ENCODE measurements at regions not wholly inside any gene's neighbourhood (a gene's known extent, or its start where the extent isn't known, plus 50 kb on each side); places are given as distances from the start of the nearest gene placed in this dataset.

DNA sequence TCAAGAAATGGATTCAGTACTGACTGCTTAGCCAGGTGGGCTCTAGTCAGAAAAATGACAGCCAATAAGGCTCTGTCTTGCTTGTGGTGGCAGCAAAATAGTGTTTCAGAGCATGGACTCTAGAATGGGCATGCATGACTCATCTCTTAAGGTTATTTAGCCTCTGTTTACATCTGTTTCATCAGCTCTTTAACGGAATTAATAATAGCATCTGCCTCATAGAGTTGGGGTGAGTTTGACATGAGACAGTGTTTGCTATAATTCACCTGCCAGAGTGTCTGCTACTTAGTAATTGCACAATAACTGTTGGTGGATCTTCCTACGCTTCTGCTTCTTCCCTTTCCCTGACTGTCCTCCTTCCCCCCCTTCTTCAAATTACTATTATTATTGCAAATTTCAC, 350.4 kb upstream of the SEMA6D start:
- DNase-seq (ENCODE audit: low spot score): no peak

DNA sequence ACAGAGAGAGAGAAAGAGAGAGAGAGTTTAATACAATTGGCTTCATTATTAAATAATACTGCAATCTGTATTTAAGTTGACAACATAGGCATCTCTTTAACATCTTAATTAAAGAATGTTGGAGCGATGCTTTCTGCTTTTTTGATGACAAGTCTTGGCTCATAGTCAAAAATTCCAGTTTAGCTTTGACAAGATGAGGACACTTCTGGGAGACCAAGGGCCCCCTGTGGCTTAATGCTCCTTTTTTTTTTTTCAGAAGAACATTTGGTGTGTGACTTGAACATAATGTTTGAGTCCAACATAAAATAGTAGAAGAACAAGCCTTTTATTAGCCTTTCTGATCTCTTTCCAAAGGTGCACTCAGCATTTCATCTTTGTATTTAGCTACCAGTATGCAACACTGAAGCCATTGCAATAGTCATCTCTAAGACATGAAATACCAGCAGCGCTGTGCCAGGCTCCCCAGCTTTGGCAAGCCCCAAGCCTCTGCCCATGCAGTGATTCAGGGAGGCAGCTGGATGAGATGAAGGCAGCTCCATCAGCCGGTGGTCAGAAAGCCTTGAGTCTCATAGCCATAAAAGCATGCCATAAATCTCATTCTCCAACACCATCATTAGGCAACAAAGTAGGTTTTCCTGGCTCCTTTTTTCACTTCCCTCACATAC, 349.4 kb upstream of the SEMA6D start:
- no peak for DNase-seq (ENCODE audit: low spot score)

DNA sequence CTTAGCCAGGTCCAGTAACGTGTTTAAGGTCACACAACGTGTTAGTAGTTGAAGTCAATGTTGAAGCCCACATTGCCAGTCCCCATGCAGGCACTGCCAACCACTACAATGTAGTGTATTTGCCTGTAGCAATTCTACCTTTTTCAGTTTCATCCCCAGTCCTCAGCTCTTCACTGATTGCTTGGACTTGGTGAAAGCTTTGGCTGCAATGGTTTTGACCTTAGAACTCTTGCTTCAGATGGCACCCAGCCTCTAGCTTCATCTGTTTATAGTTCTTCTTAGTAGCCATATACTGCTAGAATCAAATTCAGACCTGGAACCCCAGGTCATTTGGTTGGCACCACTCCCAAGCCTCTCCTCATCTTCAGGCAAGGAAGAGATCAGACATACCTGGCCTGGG, 345.4 kb upstream of the SEMA6D start:
- DNase-seq (ENCODE audit: low spot score): no peak

DNA sequence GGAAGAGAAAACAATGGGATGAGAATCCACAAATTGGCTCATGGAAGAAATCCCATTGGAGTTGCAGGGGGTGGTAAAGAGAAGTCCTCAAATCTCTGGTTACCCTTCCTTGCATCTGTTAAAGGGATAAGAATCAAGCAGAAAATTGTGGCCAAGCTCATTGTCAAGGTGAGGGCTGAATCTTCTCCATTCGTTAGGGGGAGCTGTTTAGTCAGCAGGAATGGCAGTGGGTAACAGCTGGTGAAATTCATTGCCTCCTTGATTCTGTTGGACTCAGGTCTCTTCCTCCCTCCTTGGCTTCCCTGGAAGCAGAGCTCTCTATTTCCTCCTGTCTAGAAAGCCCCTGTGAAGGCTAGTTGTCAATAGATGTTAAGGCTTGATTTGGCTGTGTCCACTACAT, 343.1 kb upstream of the SEMA6D start:
- DNase-seq (ENCODE audit: low spot score): peak; percentile 43

DNA sequence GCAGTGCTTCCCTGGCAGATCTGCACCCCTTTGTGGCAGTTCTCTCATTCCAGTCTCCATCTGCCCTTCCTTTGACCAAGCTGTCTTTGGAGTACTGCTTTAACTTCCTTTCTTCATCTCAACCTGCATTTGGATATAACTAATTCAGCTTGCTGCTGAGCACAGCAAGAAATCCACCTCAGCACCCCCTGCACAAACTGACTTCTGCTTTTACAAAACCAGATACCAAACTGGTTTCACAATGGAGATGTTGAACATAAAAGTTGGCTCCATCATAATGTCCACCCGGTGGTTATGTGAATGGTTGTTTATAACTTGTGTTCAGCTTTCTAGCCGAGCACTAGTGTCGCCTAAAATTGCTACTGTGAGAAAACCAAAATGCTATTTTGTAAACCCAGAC, 341.1 kb upstream of the SEMA6D start:
- DNase-seq (ENCODE audit: low spot score): no peak

DNA sequence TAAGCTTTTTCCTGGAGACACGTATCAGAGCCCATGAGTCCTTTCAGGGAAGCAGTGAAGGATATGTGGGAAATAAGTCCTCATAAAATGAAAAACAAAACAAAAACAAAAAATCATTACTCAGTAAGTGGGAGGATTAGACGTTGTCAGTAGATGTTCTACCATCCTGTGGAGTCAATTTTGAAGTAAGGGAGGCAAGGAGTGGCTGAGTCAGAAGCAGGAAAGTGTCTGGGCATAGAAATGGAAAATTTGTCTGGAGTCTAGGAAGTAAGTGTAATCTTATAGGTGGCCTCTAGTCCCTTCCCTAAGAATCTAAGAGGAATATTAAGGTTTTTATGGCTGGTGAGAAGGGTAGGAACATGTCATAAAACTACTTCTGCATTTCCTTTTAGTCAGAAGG, 339.8 kb upstream of the SEMA6D start:
- no peak for DNase-seq (ENCODE audit: low spot score)

DNA sequence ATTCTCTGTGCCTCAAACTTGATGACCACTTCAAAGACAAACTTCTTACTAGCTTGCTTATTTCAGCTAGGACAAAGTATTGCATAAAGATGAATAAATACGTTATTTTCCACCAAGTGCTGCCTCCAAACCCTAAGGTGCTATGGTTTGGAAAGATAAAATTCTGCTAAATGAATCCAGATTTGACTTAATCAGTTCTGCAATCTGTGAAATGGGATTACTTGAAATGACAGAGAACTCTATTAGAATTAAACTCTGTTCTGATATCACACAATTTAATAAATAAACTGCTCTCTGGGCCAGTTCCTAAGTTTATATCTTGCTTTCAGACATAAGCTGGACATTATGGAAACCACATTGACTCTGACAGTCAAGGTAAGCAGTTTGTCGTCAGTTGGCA, 338.8 kb upstream of the SEMA6D start:
- no peak for DNase-seq (ENCODE audit: low spot score)

DNA sequence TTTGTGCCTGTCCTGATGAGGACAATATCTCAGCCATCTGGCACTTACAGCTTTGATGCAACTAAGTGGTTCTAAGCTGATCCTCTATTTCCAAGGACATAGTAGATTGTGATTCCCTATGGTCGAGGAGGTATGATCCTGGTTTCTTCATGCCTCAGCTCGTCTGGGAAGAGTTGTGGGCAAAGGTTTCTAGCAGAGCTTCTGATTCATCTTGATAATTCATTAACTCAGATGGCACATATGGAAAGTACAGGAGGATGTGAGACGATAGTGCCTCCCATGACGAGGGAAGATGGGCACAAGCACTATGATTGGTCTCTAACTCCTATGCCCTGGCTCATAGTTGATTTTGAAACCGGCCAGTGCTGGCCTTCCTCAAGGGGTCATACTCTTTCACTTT, 334.2 kb upstream of the SEMA6D start:
- no peak for DNase-seq (ENCODE audit: low spot score)

DNA sequence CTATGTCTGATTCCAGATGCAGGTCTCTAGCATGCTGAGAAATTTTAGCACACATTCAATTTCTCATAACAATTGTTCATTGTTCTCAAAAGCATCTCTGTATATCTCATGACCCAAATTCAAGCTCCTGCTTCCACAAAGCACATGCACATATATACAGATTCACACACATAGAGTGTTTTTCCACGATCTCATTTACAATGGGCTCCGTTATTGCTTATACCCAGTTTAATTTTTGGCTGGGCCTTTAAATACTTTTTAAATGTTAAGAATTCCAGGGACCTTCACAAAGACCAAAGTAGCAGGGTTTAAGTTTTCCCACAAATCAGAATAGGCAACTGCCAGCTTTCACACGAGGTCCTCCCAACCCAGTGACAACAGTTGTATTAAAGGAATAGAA, 333.5 kb upstream of the SEMA6D start:
- no peak for DNase-seq (ENCODE audit: low spot score)

DNA sequence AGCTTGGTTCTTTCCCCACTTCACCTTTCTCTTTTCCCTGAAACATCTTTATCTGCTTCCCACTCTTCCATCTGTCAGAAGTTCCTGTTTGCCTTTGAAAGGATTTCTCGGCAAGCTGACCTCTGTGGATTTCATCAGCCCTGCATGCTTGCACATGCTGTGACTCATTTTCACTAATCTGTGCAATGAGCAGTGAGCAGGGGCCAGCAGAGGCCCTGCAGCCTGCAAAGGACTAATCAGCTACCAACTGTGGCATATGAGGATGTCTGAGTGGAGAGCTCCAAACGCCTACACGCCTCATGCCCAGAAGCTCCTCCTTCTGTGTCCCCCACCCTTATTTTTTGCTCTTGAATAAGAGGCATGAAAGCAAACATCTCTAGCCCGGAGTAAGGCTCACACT, 333.0 kb upstream of the SEMA6D start:
- DNase-seq (ENCODE audit: low spot score): peak; percentile 82

DNA sequence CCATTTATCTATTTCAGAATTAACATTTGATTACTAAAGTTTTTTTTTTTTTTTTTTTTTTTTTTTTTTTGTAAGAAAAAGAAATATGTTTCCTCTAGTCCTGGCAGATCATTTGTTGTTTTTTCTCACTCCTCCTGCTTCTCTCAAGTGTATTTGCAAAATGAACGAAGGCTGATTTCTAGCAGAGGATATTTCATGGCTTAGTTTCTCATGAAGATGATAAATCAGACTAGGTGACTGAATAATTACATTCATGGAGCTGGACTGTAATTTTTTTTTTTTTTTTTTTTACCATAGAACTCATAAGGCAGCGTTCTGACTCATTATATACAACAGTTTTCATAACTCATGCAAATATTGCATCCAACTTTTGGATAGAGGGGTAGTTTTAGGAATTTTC, 332.5 kb upstream of the SEMA6D start:
- no peak for DNase-seq (ENCODE audit: low spot score)

DNA sequence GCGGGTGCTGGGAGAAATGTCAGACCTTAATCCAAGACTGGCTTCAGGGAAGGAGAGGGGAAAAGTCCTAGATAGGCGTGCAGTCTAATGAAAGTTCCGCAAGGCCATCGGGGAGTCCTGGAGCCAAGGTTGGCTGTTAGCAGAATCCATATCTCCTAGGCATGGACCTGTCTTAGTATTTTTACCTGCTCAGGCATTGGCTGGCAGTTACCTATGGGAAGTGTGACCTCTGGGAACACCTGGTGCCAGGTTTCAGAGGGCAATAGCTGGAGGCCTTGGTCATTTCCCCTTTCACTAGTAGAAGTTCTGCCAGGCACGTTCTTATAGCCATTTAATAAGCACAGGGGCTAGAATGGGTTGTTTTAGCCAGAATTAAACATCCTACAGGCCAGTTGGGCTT, 330.8 kb upstream of the SEMA6D start:
- DNase-seq (ENCODE audit: low spot score): no peak

DNA sequence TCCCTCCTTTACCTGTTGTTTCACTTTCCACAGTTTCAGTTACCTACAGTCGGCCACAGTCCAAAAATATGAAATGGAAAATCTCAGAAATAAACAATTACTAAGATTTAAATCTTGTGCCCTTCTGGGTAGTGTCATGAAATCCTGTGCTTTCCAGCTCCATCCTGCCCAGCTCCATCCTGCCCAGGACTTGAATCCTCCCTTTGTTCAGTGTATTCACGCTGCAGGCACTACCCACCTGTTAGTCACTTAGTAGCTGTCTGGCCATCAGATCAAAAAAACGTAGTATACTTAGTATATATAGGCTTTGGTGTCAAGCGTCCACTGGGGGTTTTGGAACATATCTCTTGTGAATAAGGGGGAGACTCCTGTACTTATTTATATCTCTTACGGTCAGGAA, 329.0 kb upstream of the SEMA6D start:
- DNase-seq (ENCODE audit: low spot score): no peak

DNA sequence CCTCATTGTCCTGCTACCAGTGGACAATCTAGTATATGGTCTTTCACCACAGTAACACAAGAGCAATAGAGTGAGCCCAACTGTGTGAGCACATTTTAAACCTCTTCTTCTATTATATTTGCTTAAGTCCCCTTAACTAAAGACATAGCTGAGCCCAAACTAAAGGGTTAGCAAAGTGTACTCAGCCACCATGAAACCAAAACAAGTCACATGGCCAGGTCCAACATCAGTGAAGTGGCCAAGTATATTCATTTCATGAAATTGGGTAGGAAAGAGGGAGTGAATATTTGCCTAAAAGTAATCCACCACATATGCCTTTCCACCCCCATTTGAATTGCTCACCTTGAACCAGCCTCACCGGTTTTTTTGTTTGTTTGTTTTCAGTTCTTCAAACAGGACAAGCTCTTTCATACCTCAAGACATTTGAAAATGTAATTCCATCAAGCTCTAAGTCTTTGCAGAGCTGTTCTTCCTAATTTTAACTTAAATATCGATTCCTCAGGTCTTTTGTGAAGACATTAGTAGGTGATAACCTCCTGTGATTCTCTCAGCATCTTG, 327.0 kb upstream of the SEMA6D start:
- no peak for DNase-seq (ENCODE audit: low spot score)

DNA sequence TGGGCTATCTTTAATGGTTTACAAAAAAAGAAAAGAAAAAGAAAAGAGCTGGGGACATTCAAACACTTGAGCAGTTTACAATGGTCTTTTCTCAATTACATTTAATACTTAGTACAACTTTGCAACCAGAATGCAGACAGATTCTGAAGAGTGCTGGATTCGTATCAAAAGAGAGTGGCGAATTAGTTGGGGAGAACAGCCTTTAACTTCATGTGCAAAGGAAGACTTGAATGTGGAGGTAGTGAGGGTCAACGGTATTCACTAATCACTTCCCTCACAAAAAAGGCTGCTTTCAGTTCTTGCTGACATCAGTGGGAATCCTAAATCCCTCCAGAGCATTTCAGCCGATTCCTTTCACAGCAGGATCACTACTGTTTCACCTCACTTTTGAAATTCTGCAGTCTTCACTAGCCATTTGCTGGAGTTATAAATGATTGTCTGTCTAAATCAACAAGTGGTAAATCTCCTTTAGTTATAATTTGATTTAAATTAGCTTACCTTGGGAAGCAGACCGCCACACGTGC, 323.0 kb upstream of the SEMA6D start:
- DNase-seq (ENCODE audit: low spot score): no peak

DNA sequence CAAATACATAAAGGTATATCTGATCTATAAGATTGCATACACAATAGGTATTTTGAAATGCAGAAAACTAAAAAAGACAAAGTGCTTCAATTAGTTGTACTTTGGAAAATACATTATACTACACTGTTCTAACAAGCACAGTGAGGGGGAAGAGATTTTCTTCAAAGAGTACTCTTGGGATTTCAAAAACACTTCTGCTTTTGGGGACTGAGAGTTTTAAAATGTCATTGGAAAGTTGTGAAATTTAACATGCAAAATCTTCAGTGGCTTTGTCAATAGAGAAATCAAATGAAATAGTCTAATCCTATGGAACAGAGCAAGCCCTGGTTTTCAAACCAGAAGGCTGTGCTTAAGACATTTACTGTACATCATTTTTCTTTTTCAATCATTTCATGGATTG, 322.2 kb upstream of the SEMA6D start:
- DNase-seq (ENCODE audit: low spot score): no peak

DNA sequence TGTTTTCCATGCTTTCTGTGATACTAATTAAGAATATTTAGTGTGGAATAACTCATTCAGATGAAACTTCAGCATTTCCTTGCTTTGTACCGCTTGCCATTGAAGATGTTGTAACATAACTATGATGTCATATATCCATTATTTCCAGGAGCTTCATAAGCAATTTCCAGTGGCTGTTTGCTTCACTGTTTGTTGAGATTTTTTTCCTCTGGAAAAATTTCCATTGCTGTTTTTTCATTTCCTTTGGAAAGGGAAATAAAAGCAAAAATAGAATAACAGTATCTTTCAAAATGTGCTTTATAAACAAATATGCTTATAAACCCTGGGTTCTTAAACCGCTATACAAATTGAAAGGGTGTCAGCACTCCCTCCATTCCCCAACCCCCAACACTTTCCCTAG, 319.6 kb upstream of the SEMA6D start:
- no peak for DNase-seq (ENCODE audit: low spot score)

DNA sequence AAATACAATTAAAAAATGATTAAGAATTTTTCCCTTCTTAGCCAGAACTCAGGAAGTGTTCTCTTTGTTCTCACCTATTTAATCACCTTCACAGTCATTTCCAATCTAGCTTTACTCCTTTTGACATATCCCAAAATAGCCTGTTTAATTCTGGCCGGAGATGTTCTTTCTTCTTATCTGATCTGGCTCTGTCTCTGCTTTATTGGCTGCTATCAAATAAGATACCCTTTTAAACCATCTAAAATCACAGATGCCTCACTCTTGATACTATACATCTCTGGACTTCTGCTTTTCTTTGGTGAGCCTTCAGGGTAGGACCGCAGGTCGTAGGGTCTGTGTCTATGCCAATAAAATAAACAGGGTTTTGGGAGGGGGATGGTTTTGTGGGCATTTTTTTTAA, 319.2 kb upstream of the SEMA6D start:
- DNase-seq (ENCODE audit: low spot score): no peak

DNA sequence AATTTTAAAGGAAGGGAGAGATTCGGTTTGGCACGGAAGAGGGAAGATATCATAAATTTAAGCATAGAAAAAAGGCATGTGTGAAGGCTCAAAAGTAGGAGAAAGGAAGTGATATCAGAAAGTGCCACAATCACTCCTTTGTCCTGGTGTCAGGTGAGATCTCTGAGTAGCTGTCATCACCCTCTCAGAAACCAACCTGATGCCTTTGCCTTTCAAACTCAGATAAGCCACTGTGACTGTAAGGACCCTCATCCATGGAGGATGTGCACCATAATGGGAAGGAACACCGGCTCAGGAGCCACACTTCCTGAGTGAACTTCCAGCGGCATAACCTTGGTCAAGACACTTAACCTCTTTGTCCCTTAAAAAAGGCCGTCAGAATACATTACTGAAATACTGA, 318.7 kb upstream of the SEMA6D start:
- DNase-seq (ENCODE audit: low spot score): no peak

DNA sequence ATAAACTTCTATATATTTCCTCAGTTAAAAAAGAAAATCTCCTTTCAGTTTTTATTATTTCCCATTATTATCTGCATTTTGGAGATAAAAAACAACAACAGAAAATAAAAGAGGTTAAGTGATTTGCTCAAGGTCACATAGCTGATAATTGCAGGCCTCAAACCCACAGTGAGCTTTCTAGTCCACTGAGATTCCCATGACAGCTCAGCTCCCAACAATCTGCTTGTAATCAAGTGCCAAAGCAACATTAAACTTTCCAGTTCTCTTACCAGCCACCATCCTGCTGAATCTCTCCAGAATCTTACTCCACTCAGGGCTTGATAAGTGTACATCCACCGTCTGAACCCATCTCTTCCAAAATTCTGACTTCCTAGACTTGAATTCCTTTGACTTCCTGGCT, 318.2 kb upstream of the SEMA6D start:
- DNase-seq (ENCODE audit: low spot score): no peak

DNA sequence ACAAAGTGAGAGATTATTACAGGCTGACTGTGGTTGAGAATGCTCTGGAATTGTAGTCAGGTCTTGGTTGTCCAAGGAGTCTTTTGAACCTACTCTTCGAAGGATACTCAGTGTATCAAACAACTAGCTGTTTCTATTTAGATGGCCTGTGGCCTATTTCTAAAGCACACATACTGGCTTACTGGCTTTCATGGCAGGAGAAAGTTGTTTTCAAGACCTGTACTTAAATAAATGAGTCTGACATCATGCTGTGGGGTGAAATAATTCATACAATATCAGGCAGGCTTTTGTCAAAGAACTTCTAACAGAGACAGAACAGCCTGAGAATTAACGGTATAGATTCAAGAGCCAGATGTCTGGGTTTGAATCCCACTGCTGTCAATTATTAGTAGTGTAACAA, 316.7 kb upstream of the SEMA6D start:
- no peak for DNase-seq (ENCODE audit: low spot score)

DNA sequence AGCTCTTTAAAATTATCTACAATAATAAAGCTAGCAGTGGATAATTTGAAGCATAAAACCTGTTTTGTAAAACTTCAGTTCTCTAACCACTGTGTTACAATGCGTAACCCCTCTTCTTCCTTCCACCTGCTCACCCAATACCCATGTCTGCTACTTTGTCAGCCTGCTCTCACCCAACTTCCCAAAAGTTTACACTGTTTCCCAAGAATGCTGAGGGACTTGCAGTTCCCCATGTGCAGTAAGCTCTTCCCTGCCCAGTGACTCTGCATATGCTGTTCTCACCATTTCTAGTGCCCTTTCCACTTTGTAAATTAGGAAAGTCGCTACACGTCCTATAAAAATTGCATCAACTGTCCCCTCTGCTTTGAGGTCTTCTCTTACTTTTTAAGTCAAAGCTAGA, 315.9 kb upstream of the SEMA6D start:
- DNase-seq (ENCODE audit: low spot score): no peak

DNA sequence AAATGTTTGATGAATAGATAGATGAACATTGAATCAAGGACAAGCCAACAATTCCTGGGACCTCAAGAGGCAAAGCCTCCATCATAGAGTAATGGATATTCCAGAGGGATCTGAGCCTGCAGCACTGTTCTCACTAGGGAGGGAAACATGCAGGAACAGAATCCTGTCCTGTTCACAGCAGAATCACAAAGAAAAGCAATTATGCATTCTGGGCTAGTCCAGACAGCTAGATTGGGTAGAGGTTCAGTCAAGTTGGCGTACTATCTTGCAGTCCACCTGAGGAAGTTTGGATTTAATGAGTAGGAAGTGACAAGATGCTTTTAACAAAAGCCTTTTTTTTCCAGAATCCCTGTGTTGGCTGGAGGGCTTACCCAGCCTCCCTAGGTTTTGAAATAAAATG, 314.5 kb upstream of the SEMA6D start:
- no peak for DNase-seq (ENCODE audit: low spot score)

DNA sequence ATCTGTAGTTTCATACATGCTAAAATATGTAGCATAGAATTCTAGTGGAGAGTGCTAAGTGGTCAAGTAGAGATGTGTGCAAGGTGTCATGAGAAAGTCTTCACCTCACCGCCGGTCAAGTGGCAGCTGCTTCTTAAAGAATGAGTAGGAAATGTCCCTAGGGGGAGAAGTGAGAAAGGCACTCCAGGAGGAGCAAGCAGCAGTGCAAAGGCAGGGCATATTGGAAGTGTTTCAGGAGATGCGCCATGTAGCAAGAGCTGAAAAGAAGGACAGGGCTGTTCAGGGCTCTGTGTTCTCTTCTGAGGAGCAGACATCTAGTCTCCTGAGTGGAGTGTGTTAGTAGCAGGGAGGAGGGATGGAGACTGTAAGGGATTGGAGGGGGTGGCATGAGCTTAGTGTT, 312.4 kb upstream of the SEMA6D start:
- DNase-seq (ENCODE audit: low spot score): no peak

Data from AG08396 (cell line).